Astrocyte (in vitro differentiated cells and primary cell): ENCODE measurements at regions not wholly inside any gene's neighbourhood (a gene's known extent, or its start where the extent isn't known, plus 50 kb on each side); places are given as distances from the start of the nearest gene placed in this dataset.

Source experiments
- CTCF ChIP-seq: IDR thresholded peaks from 2 replicates; pipeline ENCODE4 v1.5.1; 2011; ENCODE audit warnings: low read depth, mild to moderate bottlenecking, inconsistent platforms, low read length, moderate library complexity; ENCODE audit not compliant: insufficient read depth
- EZH2 ChIP-seq: IDR thresholded peaks from 2 replicates; pipeline ENCODE4 v1.6.1; 2012; ENCODE audit warnings: mild to moderate bottlenecking, low read length, inconsistent platforms; ENCODE audit not compliant: insufficient read depth

- TF ChIP-seq CTCF (no peak), EZH2 (no peak)
Measured at GRCh38 chr14:25800841-25801240, 750.9 kb upstream of the STXBP6 start.
